HG03060 (cell line): ENCODE measurements at regions not wholly inside any gene's neighbourhood (a gene's known extent, or its start where the extent isn't known, plus 50 kb on each side); places are given as distances from the start of the nearest gene placed in this dataset.
"Not testable (repeated sequence)": the region's sequence is repeated elsewhere in the genome, so short reads cannot be mapped to it uniquely, and the experiment has no call there.

Source experiments
- ATAC-seq: cut with Tn5 transposase; IDR thresholded peaks from one replicate; pipeline ENCODE4 v1.9.1; 2021; ENCODE audit warnings: low read depth, moderate number of reproducible peaks; ENCODE audit not compliant: unreplicated experiment

GRCh38 chr14:86299994-86300393 lies 770.0 kb downstream of the FLRT2 start:
- no peak for ATAC-seq

- no peak for ATAC-seq
Observed at GRCh38 chr14:86296173-86296572, 766.2 kb downstream of the FLRT2 start.

GRCh38 chr14:86288336-86288735 lies 758.4 kb downstream of the FLRT2 start:
- ATAC-seq: no peak

- ATAC-seq: no peak
Observed at GRCh38 chr14:86279405-86279804, 749.5 kb downstream of the FLRT2 start.

GRCh38 chr14:86257973-86258372 lies 728.0 kb downstream of the FLRT2 start:
- no peak for ATAC-seq

GRCh38 chr14:86243158-86243557 lies 713.2 kb downstream of the FLRT2 start:
- ATAC-seq: no peak

GRCh38 chr14:86237733-86238132 lies 707.8 kb downstream of the FLRT2 start:
- no peak for ATAC-seq

GRCh38 chr14:86221755-86222154 lies 691.8 kb downstream of the FLRT2 start:
- no peak for ATAC-seq

GRCh38 chr14:86221000-86221399 lies 691.1 kb downstream of the FLRT2 start:
- no peak for ATAC-seq

GRCh38 chr14:86217523-86217922 lies 687.6 kb downstream of the FLRT2 start:
- ATAC-seq: no peak

GRCh38 chr14:86203843-86204242 lies 673.9 kb downstream of the FLRT2 start:
- ATAC-seq: no peak

- no peak for ATAC-seq
Observed at GRCh38 chr14:86196471-86196870, 666.5 kb downstream of the FLRT2 start.

- no peak for ATAC-seq
Observed at GRCh38 chr14:86193756-86194155, 663.8 kb downstream of the FLRT2 start.

GRCh38 chr14:86179980-86180379 lies 650.0 kb downstream of the FLRT2 start:
- no peak for ATAC-seq

GRCh38 chr14:86168371-86168770 lies 638.4 kb downstream of the FLRT2 start:
- no peak for ATAC-seq

- no peak for ATAC-seq
Observed at GRCh38 chr14:86166541-86166940, 636.6 kb downstream of the FLRT2 start.

GRCh38 chr14:86153480-86153879 lies 623.5 kb downstream of the FLRT2 start:
- ATAC-seq: no peak

GRCh38 chr14:86143248-86143647 lies 613.3 kb downstream of the FLRT2 start:
- no peak for ATAC-seq

GRCh38 chr14:86141966-86142365 lies 612.0 kb downstream of the FLRT2 start:
- ATAC-seq: no peak

- ATAC-seq: no peak
Observed at GRCh38 chr14:86129426-86129825, 599.5 kb downstream of the FLRT2 start.

GRCh38 chr14:86124328-86124727 lies 594.4 kb downstream of the FLRT2 start:
- no peak for ATAC-seq

- no peak for ATAC-seq
Observed at GRCh38 chr14:86115972-86116371, 586.0 kb downstream of the FLRT2 start.

- not testable (repeated sequence) for ATAC-seq
Observed at GRCh38 chr14:86110871-86111270, 580.9 kb downstream of the FLRT2 start.
